Effector CD4-positive, alpha-beta T cell (primary cell): ENCODE measurements at regions not wholly inside any gene's neighbourhood (a gene's known extent, or its start where the extent isn't known, plus 50 kb on each side); places are given as distances from the start of the nearest gene placed in this dataset.

Source experiments
- DNase-seq: peaks from one replicate; pipeline ENCODE4 v3.0.0-alpha.2; 2020

DNA sequence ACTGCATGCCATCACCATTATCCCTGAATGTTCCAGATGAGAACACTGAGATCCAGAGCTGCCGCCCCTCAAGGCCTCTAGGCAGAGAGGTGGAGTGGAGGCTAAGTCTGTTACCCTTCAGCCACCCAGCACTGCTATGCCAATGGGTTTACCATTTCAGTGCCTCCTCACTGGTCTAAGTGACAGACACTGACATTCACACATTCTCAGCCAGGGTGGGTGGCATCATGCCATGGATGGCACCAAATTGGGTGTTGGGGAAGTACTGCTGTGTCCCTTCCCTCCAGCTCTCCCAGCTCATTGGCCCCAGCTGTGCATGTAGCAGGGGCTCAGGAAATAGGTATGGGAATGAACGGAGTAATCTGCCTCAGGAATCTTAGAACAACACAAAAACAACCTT lies 96.8 kb upstream of the PLET1 start:
- DNase-seq: no peak

DNA sequence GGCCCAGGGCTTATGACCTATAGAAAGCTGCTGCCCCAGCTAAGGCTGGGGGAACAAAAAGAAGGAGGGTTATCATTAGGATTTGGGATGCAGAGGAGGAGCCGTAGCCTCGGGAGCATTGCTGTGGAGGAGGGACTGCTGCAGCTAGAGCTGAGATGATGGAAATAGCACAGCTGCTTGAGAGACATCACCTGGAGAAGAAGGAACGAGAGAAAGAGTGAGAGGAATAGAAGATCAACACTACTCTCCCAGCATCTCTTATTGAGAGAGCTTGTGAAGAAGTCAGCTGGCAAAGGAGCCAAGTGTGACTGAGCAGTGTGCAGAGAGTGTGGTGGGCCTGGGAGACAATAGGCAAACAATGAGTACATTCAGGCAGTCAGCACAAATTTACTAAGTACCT lies 100.7 kb upstream of the PLET1 start:
- no peak for DNase-seq

DNA sequence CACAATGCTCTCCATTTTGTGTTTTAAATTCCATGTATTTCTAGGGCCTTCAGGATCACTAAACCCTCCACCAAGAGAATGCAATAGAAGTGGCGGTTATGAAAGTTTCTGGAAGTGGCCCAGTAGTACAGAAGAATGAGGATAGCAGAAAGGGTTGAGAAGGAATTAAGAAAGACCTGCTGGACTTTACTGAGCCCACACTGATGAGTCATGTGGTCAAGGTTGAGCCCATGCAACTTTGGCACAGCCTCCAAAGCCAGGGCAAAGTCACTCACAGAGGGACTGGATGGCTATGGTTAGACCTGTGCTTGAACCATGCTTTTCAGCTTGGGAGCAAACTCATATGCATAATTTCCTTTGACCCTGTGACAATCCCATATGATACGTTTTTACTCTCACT lies 102.9 kb upstream of the PLET1 start:
- no peak for DNase-seq

DNA sequence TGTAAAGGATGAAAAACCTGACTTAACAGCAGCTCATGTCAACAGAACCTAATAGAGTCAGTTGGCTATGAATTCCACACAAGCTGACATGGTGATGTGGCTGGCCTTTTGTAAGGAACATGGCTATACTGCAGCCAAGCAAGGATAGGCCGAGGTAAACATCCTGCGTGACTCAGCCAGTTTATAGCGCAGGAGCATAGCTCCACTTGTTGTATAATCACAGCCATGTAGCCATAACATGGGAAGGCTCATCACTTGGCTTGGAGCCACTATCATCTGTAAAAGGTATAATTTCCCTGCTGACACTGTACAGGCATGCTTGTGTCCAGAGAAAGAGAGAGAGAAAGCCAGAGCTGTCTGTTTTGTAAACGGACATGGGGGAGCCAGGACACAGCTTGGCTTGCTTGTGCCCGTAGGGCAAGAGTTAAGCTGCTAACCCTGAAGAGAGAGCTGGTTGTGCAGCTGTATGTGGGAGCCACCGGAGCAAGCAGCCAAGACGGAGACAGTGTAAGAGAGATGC lies 104.4 kb upstream of the PLET1 start:
- DNase-seq: no peak

DNA sequence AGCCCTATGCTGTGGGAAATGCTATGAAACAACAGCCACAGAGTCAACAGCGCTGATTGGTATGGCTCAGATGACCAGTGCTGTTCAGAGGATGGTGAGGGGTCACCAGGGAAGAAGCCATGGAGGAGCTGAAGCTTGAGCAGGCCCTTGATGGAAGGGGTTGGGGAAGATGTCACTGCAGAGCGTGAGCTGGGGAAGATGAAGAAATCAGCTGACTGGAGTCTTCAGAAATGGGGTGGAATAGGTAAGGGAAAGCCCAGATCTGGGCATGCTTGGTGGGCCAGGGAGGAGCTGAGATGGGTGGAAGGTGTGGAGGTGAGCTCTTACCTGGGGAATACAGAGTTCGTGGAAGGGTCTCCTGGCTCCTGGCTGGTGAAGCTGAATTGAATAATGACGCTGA lies 105.4 kb upstream of the PLET1 start:
- DNase-seq: no peak

DNA sequence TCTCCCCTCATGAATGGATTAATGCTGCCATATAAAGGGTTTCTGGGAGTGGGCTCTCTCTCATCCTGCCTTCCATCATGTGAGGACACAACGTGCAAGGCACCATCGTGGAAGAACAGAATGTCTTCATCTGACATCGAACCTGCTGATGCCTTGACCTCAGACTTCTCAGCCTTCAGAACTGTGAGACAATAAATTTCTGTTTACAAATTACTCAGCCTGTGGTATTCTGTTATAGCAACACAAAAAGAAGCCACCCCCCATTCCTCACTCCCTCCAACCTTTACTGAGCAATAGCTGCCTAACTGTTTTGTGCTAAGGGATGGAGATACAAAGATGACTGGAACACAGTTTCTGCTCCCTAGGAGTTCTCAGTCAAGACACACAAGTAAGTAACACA lies 106.1 kb upstream of the PLET1 start:
- no peak for DNase-seq

DNA sequence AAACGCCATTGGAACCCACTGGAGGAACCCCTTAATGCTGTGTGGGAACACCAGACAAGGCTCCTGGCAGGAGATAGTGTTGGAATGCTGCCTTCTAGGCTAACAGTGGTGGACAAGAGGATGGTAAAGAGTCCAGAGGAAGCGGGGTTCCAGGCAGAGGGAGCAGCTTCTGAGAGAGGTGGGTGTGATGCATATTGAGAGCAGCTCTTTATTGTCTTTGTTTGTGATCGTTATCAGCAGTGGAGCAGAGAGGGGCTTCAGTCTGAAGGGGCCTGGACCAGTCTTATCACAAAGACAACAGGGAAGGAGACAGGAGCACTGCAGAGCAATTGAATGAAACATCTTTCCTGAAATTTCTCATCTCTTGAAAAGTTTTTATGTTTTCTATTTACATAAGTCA lies 106.8 kb upstream of the PLET1 start:
- no peak for DNase-seq

DNA sequence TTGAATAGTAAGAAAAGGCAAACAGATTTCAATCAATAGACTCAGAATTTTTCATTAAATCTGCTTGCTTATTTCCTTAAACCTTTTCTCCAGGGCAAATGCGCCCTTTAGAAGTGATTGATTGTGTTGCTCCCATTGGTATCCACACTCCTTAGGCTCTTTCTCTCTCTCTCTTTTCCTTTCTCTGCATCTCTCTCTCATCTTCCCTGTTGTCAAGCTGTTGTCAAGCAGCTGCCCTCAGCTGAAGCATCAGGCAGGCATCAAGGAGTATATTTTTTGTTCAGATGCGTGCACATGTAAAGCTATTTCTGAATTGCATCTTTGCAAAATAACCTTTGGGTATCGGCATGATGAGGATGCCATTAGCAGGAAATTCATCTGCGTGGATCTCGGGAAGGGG lies 107.2 kb upstream of the PLET1 start:
- no peak for DNase-seq

DNA sequence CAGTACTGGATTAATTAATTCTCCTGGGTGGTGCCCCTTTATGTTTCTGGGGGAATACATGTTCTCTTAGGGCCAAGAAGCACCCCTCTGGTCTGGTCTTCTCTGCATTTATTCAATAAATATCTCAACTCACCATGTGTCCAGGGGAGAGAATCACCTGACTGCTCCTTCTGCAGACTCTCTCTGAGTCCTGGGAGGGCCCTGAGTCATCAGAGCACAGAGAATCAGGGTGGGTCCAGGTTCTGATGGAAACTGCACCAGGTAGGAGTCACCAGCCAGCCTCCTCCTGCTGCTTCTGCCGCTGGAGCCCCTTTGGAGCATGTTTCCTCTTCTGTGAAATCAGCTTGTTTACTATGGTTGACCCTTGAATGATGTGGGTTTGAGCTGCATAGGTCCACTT lies 107.7 kb upstream of the PLET1 start:
- DNase-seq: no peak

DNA sequence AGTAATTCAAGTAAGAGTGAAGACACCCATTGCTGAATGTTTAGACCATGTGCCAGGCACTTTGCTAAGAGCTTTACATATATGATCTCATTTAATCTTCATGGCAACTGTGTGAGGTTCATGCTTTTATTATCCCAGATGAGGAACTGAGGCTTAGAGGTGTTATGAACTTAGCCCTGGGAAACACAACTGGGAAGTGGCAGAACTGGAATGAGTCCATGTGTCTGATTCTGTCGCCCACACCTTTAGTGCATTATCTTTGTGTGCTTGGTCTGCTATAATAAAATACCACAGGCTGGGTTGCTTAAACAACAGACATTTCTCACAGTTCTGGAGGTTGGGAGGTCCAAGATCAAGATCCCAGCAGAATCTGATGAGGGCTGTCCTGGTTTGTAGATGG lies 108.7 kb upstream of the PLET1 start:
- DNase-seq: no peak

DNA sequence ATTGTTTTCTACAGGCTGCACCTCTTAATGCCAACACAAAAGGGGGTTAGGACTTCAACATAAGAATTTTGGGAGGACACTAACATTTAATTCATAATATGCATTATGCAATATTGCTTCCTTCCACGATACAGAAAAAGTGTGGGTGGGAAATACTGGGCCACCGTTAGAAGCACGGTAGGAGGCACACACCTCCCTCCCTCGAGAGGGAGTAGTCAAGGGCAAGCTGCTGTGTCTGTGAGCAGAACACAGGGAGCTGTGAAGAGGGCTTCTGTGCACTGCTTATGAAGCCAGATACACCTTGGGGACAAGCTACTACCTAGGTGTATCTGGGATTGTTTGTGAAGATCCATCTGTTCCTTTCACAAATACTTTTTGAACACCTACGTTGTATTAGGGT lies 109.3 kb upstream of the PLET1 start:
- no peak for DNase-seq

DNA sequence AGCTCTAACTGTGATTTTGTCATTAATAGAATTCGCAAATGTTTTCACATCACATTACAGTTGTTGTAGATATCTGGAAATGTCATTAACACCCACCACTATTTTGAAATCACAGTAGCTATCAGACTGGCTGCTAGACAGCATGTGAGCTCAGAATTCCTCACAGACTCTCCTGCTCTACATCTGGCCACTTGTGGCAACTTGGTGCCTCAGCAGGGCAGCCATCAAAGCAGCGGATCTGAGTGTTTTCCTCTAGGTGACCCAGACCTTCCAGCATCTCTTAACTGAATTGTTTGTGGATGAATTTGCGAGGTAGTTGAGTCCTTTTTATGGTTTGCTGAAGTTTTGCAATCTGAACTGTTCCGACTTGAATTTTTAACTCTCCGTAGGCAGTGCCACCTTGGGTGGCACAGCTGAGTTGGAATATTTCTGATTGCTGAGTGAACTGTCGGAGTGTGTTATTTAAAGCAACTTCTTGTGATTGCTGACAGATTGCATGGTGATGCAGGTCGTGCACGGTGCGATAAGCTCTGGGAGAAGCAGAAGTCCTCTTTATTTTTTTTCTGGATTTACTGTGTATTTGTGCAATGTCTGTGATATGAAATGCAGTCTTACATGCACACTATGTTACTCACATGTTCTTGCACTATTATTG lies 114.0 kb upstream of the PLET1 start:
- DNase-seq: no peak

DNA sequence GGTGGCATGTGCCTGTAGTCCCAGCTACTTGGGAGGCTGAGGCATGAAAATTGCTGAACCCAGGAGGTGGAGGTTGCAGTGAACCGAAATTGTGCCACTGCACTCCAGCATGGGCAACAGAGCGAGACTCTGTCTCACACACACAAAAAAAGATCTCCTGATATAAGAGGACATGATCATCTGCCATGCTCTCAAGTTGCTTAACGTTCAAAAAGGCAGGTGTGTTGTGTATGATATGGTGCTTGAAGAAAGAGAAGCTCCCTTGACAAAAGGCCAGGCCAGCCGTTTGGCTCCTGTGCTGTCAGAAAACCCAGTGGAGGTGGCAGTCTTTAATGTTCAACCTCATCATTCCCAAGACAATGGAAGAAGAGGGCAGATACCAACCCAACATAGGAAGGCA lies 117.3 kb upstream of the PLET1 start:
- DNase-seq: no peak

DNA sequence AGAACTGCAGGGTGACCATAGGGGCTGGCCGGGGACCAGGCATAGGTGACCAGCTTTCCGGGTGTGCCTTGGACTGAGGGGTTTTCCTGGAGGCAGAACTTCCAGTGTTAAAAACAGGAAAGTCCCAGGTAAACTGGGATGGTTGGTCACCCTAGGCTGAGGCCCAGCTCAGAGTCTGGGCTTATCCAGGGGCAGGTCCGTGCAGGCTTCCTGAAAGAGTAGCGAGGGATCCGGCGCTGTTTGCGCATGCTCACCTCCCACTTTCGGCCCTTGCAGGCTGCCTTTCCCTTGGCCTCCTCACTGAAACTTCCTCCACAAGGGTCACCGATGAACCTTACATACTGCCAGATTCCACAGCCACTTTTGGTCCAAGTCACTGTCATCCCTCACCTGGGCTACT lies 119.8 kb upstream of the PLET1 start:
- DNase-seq: no peak

DNA sequence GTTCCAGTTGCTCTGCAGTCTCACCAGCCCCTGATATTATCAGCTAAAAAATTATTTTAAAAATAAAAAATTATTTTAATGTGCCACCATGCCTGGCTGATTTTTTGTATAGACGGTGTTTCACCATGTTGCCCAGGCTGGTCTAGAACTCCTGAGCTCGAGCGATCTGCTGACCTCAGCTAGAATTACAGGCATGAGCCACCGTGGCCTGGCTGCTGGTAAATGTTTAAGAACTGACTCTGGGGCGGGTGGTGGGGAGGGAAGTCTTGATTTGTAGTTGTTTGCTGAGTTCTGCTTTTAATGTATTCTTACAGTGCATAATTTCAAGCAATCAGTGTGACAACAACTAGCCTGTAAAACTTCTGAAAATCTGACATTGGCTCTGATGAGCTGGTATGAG lies 120.9 kb upstream of the PLET1 start:
- no peak for DNase-seq

DNA sequence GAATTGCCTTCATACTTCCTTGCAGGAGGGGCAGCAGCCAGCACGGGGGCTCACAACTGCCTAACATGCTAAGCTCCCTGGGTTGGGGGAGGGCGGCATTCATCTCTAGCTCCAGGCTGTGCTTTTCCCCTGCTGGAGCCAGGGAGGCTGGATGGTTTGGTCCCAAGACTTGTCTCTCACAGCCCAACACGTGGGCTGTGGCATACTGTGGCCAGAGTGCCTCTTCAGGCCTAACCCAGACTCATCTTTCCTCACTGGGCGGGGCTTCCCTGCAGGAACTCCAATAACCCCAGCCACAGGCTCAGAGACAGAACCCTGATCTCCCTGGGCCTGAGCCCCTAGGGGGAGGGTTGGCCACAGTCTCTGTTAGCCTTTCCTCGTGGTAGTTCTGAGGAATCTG lies 121.9 kb upstream of the PLET1 start:
- no peak for DNase-seq

DNA sequence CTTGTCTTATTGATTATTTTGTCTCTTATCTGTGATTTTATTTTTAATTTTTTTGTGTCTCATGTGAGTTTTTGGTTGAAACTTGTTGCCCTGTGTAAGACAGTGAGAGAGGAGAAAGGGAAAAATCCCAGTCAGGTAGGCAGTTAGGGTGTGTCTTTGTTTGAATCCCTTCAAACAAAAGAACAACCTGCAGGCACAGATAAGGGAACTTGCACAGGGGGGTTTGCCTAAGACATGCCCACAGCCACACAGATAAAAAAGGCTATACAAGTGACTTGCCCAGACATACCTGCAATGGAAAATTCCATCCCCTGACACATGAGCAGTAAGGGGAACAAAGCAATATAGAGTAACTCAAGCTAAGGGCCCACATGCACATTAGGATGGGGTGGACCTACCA lies 127.8 kb upstream of the PLET1 start:
- DNase-seq: no peak

DNA sequence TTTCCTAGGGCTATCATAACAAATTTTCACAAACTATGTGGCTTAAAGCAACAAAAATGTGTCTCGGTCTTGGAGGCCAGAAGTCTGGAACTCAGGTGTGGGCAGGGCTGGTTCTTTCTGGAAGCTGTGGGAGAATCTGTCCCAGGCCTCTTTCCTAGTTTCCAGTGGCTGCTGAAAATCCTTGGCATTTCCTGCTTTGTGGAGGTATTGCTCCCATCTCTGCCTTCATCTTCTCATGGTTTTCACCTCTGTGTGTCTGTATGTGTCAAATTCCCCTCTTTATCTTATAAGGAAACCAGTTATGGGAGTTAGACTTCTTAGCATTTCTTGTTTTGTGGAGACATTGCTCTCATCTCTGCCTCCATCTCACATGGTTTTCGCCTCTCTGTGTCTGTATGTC lies 130.4 kb upstream of the PLET1 start:
- DNase-seq: no peak

DNA sequence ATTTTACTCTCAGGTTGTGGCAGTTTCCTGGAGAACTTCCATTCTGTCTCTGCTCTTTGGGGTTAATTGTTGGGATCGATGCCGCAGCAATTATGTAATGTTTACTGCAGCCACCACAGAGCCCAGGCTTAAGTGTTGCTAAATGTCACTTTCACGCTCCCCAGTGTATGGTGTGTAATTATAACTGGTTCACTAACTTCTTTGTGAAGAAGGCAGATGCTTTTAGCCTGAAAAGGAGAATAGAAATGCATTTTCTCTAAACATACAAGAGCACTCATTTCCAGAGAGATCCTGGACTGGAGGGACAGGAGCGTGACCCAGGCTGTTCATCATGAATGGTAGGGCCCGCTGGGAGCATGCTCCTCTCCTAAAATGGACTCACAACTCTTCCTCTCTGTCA lies 132.2 kb upstream of the PLET1 start:
- DNase-seq: no peak

DNA sequence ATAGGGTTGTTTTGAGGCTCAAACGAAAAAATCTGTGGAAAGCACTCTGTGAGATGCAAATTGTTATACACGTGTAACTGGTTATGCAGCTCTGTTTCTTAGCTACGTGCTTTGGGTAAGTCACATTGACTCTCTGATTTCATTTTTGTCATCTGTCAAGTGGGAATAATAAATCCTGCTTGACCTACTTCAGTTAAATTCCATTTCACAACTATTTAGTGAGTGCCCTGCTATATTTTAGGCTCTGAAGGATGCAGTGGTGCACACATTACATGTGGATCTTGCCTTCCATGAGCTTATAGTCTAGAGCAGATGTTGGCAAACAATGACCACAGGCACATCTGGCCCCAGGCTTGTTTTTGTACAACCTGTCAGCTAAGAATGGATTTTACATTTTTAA lies 133.6 kb upstream of the PLET1 start:
- no peak for DNase-seq

DNA sequence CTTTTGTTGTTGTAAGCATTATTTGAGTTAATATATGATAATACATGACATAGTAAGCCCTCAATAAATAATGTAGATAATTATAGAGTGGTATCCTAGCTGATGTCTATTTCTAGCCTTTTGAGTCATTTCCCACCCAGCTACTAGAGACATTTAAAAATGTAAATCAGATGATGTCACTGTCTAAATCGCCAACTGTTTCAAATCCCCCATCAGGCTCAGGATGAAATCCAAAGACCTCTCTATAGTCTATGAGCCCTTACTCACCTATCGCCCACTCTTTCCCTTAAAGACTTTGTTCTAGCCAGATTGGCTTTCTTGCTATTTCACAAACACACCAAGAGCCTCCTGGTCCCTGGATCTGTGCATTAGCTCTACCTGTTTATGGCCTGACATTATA lies 135.4 kb upstream of the PLET1 start:
- DNase-seq: no peak

DNA sequence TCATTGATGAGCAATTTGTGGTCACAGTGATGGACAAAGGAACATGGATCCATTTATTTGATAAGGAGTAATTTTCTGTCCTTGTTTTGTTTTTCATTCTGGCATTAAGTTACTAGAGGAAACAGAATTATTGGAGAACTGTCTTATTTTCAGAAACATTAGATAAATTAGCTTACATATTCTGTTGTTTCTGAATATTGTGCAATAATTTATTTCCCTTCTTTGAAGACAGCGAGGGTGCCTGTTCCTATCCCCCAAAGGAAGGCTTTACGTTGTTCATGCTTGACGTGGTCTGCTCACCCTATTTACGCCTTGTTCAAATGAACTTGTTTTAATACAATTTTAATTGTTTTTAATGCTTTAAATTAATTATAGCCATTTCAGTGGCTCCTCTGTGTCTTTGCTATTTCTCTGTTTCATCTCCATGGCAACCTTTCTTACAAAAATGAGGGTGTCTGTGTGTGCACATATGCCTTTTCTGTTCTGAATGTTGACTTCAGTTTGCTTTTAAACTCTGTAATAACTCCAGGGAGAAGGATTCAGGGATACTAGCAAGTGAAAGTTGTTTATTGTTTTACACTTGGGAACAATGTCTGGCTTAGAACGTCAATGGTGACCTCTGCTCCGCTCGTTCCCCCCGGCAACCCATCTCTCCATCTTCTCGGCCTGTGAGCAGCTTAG lies 138.3 kb upstream of the PLET1 start:
- no peak for DNase-seq

DNA sequence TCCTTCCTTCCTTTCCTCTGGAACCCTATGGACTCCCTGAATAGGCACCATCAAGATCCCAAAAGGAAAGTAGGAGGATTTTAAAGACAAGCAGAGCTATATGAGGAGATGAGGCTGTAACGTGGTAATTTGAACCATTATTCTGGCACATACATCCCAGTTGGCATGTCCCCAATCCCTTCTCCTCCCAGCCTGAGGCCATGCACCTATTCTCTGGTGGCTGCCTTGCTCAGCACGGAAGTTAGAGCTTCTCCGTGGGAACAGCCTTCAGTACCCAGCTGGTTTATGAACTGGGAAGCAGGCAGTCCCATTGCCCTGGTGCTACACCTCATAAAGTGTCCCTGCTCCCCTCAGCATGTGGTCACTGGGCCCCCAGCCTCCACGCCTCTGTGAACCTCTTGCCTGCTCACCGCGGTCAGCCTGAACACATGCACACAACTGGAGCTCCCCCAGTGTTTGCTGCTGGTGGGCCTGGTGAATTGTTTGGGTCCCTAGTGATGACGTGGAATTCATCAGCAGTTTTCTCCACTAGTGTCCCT lies 139.9 kb upstream of the PLET1 start:
- no peak for DNase-seq

DNA sequence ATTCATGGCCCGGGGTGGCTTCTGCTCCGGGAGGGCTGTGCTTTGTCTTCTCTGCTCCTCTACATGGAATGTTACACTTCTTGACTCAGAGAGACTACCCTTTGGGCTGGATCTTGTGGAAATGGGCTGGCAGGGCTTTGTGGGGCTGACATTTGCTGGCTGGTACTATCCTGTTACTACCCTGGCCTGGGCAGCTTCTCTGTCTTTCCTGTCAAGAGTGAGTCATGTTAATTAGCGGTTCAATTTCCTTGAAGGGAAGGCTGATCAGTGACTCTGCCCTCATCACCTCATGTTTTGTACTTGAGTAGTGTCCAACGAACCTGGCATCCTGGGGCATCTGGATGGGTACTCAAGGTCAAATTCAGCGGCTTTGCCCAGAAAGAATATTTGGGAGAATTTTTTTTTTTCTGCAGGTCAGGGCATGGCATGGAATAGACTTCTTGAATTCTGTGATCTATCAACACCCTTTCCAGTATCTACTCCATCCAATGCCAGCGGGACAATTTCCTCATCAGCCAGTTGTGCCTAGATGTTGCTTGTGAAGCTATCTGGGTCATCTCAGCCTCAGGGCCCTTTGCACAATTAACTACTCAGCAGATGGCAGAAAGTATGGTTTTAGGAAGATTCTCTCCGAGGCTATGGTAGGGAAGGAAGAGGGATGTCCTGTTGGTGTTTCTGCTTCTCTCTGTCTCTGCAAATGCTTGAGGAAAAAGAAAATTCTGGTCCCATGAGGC lies 140.5 kb upstream of the PLET1 start:
- DNase-seq: no peak
